ENCODE measurements at regions not wholly inside any gene's neighbourhood (a gene's known extent, or its start where the extent isn't known, plus 50 kb on each side); places are given as distances from the start of the nearest gene placed in this dataset.

- no peaks in the 10 kb centered on the region for H3K36me3 ChIP-seq
- H3K4me3 ChIP-seq: no peak overlapping the region
- H3K27ac ChIP-seq: no peak overlapping the region
- no peak for DNase-seq
- H3K27me3 ChIP-seq: no peaks in the 10 kb centered on the region
- intact Hi-C loops (cut with DNase I): no loop called here
- no peak overlapping the region for H3K9ac ChIP-seq (ENCODE audit: low read depth in 2 of 2, low read length in 2 of 2)
- TF ChIP-seq CTCF (IDR thresholded peaks at IDR 0.05): no peak
- no peaks in the 10 kb centered on the region for H3K4me1 ChIP-seq
- no peaks in the 10 kb centered on the region for H3K9me3 ChIP-seq
Observed at GRCh38 chr19:31600731-31601295, 251.6 kb upstream of the TSHZ3 start.

- no peak for DNase-seq
- Histone ChIP-seq H3K9ac (ENCODE audit: low read depth in 2 of 2, low read length in 2 of 2) (no peak overlapping the region), H3K36me3 (no peaks in the 10 kb centered on the region), H3K27me3 (no peaks in the 10 kb centered on the region), H3K4me1 (no peaks in the 10 kb centered on the region), H3K9me3 (no peaks in the 10 kb centered on the region), H3K27ac (no peak overlapping the region), H3K4me3 (no peak overlapping the region)
- intact Hi-C loops (cut with DNase I): no loop called here
- no peak for TF ChIP-seq CTCF (IDR thresholded peaks at IDR 0.05)
Observed at GRCh38 chr19:31601855-31602254, 252.6 kb upstream of the TSHZ3 start.

DNA sequence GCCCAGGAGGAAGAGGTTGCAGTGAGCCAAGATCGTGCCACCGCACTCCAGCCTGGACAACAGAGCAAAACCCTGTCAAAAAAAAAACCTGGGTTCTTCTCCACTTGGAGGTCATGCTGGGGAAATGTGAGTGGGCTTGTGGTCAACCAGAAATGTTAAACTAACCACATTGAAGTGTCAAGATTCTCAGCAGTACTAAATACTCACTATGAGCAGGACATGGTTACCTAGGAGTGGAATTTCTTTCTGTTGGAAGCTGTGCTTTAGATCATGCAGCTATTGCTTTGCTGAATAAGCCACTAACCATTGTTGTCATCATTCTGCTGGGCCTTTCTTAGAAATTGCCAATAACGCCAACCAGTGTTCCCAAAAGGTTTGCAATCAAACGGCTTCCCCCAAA, 253.3 kb upstream of the TSHZ3 start:
- Histone ChIP-seq H3K9me3 (no peaks in the 10 kb centered on the region), H3K36me3 (no peaks in the 10 kb centered on the region), H3K4me1 (no peaks in the 10 kb centered on the region), H3K9ac (ENCODE audit: low read depth in 2 of 2, low read length in 2 of 2) (no peak overlapping the region), H3K4me3 (no peak overlapping the region), H3K27ac (no peak overlapping the region), H3K27me3 (no peaks in the 10 kb centered on the region)
- no peak for DNase-seq
- intact Hi-C loops (cut with DNase I): no loop called here
- no peak for TF ChIP-seq CTCF (IDR thresholded peaks at IDR 0.05)

GRCh38 chr19:31604493-31605040, 255.3 kb upstream of the TSHZ3 start:
- no peaks in the 10 kb centered on the region for H3K27me3 ChIP-seq
- TF ChIP-seq CTCF (IDR thresholded peaks at IDR 0.05): no peak
- no peak overlapping the region for H3K9ac ChIP-seq (ENCODE audit: low read depth in 2 of 2, low read length in 2 of 2)
- DNase-seq: no peak
- no peak overlapping the region for H3K4me3 ChIP-seq
- H3K27ac ChIP-seq: no peak overlapping the region
- no peaks in the 10 kb centered on the region for H3K9me3 ChIP-seq
- H3K36me3 ChIP-seq: no peaks in the 10 kb centered on the region
- intact Hi-C loops (cut with DNase I): no loop called here
- H3K4me1 ChIP-seq: no peaks in the 10 kb centered on the region

GRCh38 chr19:31610018-31610417, 260.8 kb upstream of the TSHZ3 start:
- no peak overlapping the region for H3K4me3 ChIP-seq
- no peaks in the 10 kb centered on the region for H3K9me3 ChIP-seq
- no peaks in the 10 kb centered on the region for H3K4me1 ChIP-seq
- no peak overlapping the region for H3K27ac ChIP-seq
- TF ChIP-seq CTCF (IDR thresholded peaks at IDR 0.05): no peak
- no peak overlapping the region for H3K9ac ChIP-seq (ENCODE audit: low read depth in 2 of 2, low read length in 2 of 2)
- H3K27me3 ChIP-seq: no peaks in the 10 kb centered on the region
- intact Hi-C loops (cut with DNase I): no loop called here
- no peaks in the 10 kb centered on the region for H3K36me3 ChIP-seq
- no peak for DNase-seq
